Endothelial cell of umbilical vein (primary cell): ENCODE measurements at regions not wholly inside any gene's neighbourhood (a gene's known extent, or its start where the extent isn't known, plus 50 kb on each side); places are given as distances from the start of the nearest gene placed in this dataset.

Experiments
- BruUV-seq: library from RNA; stranded (reverse); fragments of 400-500 nt; replicated peaks from 2 replicates; lab custom pipeline; 2021; lab: Mats Ljungman, UMichigan
- CTCF ChIA-PET: fragments of 300-600, 350-600 bp; sonication (Branson Sonifier 250); formaldehyde crosslinking; loops from one replicate; lab custom pipeline; 2021; ENCODE audit warnings: antibody characterized with exemption, inconsistent platforms; lab: Charles Lee
- POLR2A ChIA-PET: fragments of 300-600, 350-600 bp; sonication (Branson Sonifier 250); formaldehyde crosslinking; loops from one replicate; lab custom pipeline; 2021; ENCODE audit warnings: antibody characterized with exemption, inconsistent platforms; lab: Charles Lee
- DNase-seq: peaks from one replicate; pipeline ENCODE4 v3.0.0-alpha.2; 2011; ENCODE audit warnings: low read depth, low spot score
- FAIRE-seq: peaks from 2 replicates; lab custom pipeline; 2011; peaks lifted over from hg19 to GRCh38; lab: Jason Lieb, UNC
- H2AFZ ChIP-seq: 2 replicates; pipeline ENCODE4 v1.6.0; 2012; ENCODE audit warnings: low read depth, low read length, control low read depth, inconsistent platforms
- H3K27ac ChIP-seq: 2 replicates; pipeline ENCODE4 v1.5.1; 2011; ENCODE audit warnings: low read depth, mild to moderate bottlenecking, control low read depth, low read length, moderate library complexity; ENCODE audit not compliant: insufficient read depth
- H3K27me3 ChIP-seq, 2 experiments: 2 replicates each; pipeline versions ENCODE4 v1.6.0 to v1.6.1; 2011; ENCODE audit warnings: low read length in 2 of 2, mixed read lengths in 1 of 2; ENCODE audit not compliant: control insufficient read depth in 2 of 2, insufficient read depth in 2 of 2
- H3K36me3 ChIP-seq, 2 experiments: 2 replicates in 1 of 2; 3 replicates in 1 of 2; pipeline ENCODE4 v1.5.1; 2011; ENCODE audit warnings: low read length in 2 of 2, mild to moderate bottlenecking in 1 of 2, moderate library complexity in 1 of 2; ENCODE audit not compliant: control insufficient read depth in 2 of 2, insufficient read depth in 2 of 2; ENCODE audit errors: extremely low read depth in 1 of 2
- H3K4me1 ChIP-seq: 3 replicates; pipeline ENCODE4 v1.5.1; 2011; ENCODE audit warnings: mild to moderate bottlenecking, low read length; ENCODE audit not compliant: control insufficient read depth, insufficient read depth; ENCODE audit errors: extremely low read depth
- H3K4me2 ChIP-seq: 2 replicates; pipeline ENCODE4 v1.6.1; 2011; ENCODE audit warnings: low read length, control low read depth, mixed read lengths; ENCODE audit not compliant: insufficient read depth
- H3K4me3 ChIP-seq, 3 experiments: fragments of 200-600 bp in 1 of 3; sonication (generic), shearing (Covaris generic) in 1 of 3; replicated peaks in 1 of 3; 2 replicates each; pipeline ENCODE4 v1.5.1; 2011 to 2016; ENCODE audit warnings: control low read depth in 3 of 3, low read length in 3 of 3, mild to moderate bottlenecking in 2 of 3, inconsistent platforms in 1 of 3, low read depth in 1 of 3, moderate library complexity in 1 of 3; ENCODE audit not compliant: insufficient read depth in 1 of 3
- H3K79me2 ChIP-seq: 2 replicates; pipeline ENCODE4 v1.6.0; 2012; ENCODE audit warnings: low read length, inconsistent platforms; ENCODE audit not compliant: control insufficient read depth, insufficient read depth
- H3K9ac ChIP-seq: replicated peaks from 2 replicates; pipeline ENCODE3; 2011; ENCODE audit warnings: low read length, control low read depth; ENCODE audit not compliant: insufficient read depth; ENCODE audit errors: extremely low read depth
- H3K9me1 ChIP-seq: replicated peaks from 3 replicates; pipeline ENCODE4 v1.6.0; 2011; ENCODE audit warnings: mild to moderate bottlenecking, low read length; ENCODE audit not compliant: control insufficient read depth, insufficient read depth; ENCODE audit errors: extremely low read depth
- H3K9me3 ChIP-seq: replicated peaks from 2 replicates; pipeline ENCODE4 v1.5.1; 2012; ENCODE audit warnings: low read length, inconsistent platforms; ENCODE audit not compliant: control insufficient read depth, insufficient read depth
- H4K20me1 ChIP-seq: replicated peaks from 2 replicates; pipeline ENCODE3; 2011; ENCODE audit warnings: mild to moderate bottlenecking, low read length; ENCODE audit not compliant: control insufficient read depth, insufficient read depth; ENCODE audit errors: extremely low read depth
- CTCF ChIP-seq, 2 donors: IDR thresholded peaks; 1 replicate in 1 of 2; 2 replicates in 1 of 2; pipeline ENCODE4 v1.5.1; 2011; ENCODE audit warnings: low read length in 2 of 2, mild to moderate bottlenecking in 2 of 2, moderate library complexity in 2 of 2, control low read depth in 1 of 2, inconsistent platforms in 1 of 2, low read depth in 1 of 2; ENCODE audit not compliant: insufficient read depth in 1 of 2; ENCODE audit errors: extremely low read depth in 1 of 2
- EZH2 ChIP-seq: IDR thresholded peaks from 2 replicates; pipeline ENCODE4 v1.6.1; 2012; ENCODE audit warnings: borderline replicate concordance, low read depth, mild to moderate bottlenecking, moderate library complexity, low read length, inconsistent platforms; ENCODE audit not compliant: severe bottlenecking
- FOS ChIP-seq: IDR thresholded peaks from 2 replicates; pipeline ENCODE4 v1.6.1; 2011; ENCODE audit warnings: mild to moderate bottlenecking, low read length, moderate library complexity, borderline replicate concordance; ENCODE audit not compliant: insufficient read depth
- GATA2 ChIP-seq: IDR thresholded peaks from 2 replicates; pipeline ENCODE4 v1.7.0; 2011; ENCODE audit warnings: low read depth, mild to moderate bottlenecking, moderate library complexity, mixed read lengths, low read length; ENCODE audit not compliant: insufficient read length, insufficient read depth
- JUN ChIP-seq: IDR thresholded peaks from 2 replicates; pipeline ENCODE4 v1.6.1; 2011; ENCODE audit warnings: borderline replicate concordance, low read depth; ENCODE audit not compliant: insufficient read length, insufficient read depth
- MAX ChIP-seq: IDR thresholded peaks from 2 replicates; pipeline ENCODE4 v1.6.1; 2011; ENCODE audit not compliant: insufficient read depth, insufficient read length
- MYC ChIP-seq: IDR thresholded peaks from one replicate; pipeline ENCODE4 v1.6.1; 2011; ENCODE audit warnings: mild to moderate bottlenecking, low read depth, low read length
- POLR2A ChIP-seq: IDR thresholded peaks from 2 replicates; pipeline ENCODE4 v1.6.1; 2012; ENCODE audit warnings: low read depth, mild to moderate bottlenecking, control low read depth, low read length
- POLR2AphosphoS5 ChIP-seq: IDR thresholded peaks from 2 replicates; pipeline ENCODE4 v1.6.1; 2012; ENCODE audit warnings: low read depth, mild to moderate bottlenecking, control low read depth, low read length, moderate library complexity; ENCODE audit not compliant: insufficient read depth
- dilution Hi-C: fragments of 300-500 bp; cut with MboI; formaldehyde crosslinking; loops from one replicate; pipeline ENCODE4 v1.15.0; 2019; ENCODE audit warnings: low sequenced_read_pairs; ENCODE audit not compliant: extremely low pct_ligation_motif_present
- intact Hi-C: fragments of 100-400 bp; cut with micrococcal nuclease; formaldehyde crosslinking; loops from one replicate; pipeline ENCODE4 v1.10.0; 2022

- Histone ChIP-seq H3K9ac (no peak overlapping the region), H3K9me1 (no peaks in the 10 kb centered on the region), H3K36me3 (no peaks in the 10 kb centered on the region), H3K4me1 (no peaks in the 10 kb centered on the region), H3K9me3 (peaks cover 8% of the 10 kb centered on the region), H3K4me3 (no peak overlapping the region), H4K20me1 (no peaks in the 10 kb centered on the region), H2AFZ (no peak overlapping the region), H3K79me2 (no peaks in the 10 kb centered on the region), H3K27ac (no peak overlapping the region), H3K27me3 (no peaks in the 10 kb centered on the region), H3K4me2 (no peak overlapping the region)
- DNase-seq (no peak), FAIRE-seq (no peak)
- BruUV-seq, result no TSS peak
- TF ChIP-seq MAX (no peak), POLR2A (no peak), GATA2 (no peak)
- POLR2A ChIA-PET, result no interaction called here
- intact Hi-C loops (no loop called here), dilution Hi-C loops (no loop called here)
- CTCF ChIA-PET, result interaction anchor here (0.8 kb wide), 1 partner anchor 16 kb away, joined by 3 read pairs; no protein-coding TSS in a partner anchor
Measured at GRCh38 chr7:33700001-33700899, 205.1 kb upstream of the BMPER start.

GRCh38 chr7:33701189-33701740 is 204.1 kb upstream of the BMPER start:
- Histone ChIP-seq H3K36me3 (no peaks in the 10 kb centered on the region), H4K20me1 (no peaks in the 10 kb centered on the region), H3K9me3 (peaks cover 8% of the 10 kb centered on the region), H3K27ac (no peak overlapping the region), H3K27me3 (no peaks in the 10 kb centered on the region), H3K79me2 (no peaks in the 10 kb centered on the region), H3K9ac (no peak overlapping the region), H3K9me1 (no peaks in the 10 kb centered on the region), H2AFZ (no peak overlapping the region), H3K4me2 (no peak overlapping the region), H3K4me3 (no peak overlapping the region), H3K4me1 (no peaks in the 10 kb centered on the region)
- FAIRE-seq (no peak), DNase-seq (no peak)
- TF ChIP-seq EZH2 (no peak), POLR2AphosphoS5 (no peak), MYC (no peak), FOS (no peak), MAX (no peak), POLR2A (no peak), CTCF (IDR thresholded peaks at IDR 0.05; ENCODE audit: extremely low read depth in 1 of 2, insufficient read depth in 1 of 2, low read depth in 1 of 2, low read length in 2 of 2) (no peak), JUN (no peak), GATA2 (no peak)
- intact Hi-C loops (no loop called here), dilution Hi-C loops (no loop called here)
- ChIA-PET CTCF (no interaction called here), POLR2A (no interaction called here)
- no TSS peak for BruUV-seq
